Left lung (tissue), 4 donors: ENCODE measurements at regions not wholly inside any gene's neighbourhood (a gene's known extent, or its start where the extent isn't known, plus 50 kb on each side); places are given as distances from the start of the nearest gene placed in this dataset.

Source experiments
- ATAC-seq: fragments of 200-7000 bp; cut with Tn5 transposase; one replicate; pipeline ENCODE4 v1.9.1; 2020; ENCODE audit warnings: moderate library complexity
- DNase-seq, 4 donors: peaks; one replicate each; pipeline ENCODE4 v3.0.0-alpha.2; 2013 to 2020
- H3K27ac ChIP-seq, 2 donors: fragments of 200-600 bp; sonication (generic) in 1 of 2; one replicate each; pipeline versions ENCODE4 v1.5.0 to v1.8.0; 2020 to 2021
- H3K27me3 ChIP-seq, 2 donors: fragments of 200-600 bp; sonication (generic) in 1 of 2; one replicate each; pipeline versions ENCODE4 v1.5.0 to v1.8.0; 2020 to 2021
- H3K36me3 ChIP-seq, 2 donors: fragments of 200-600 bp; sonication (generic) in 1 of 2; one replicate each; pipeline versions ENCODE4 v1.5.0 to v1.8.0; 2020 to 2021
- H3K4me1 ChIP-seq, 2 donors: fragments of 200-600 bp; one replicate each; pipeline ENCODE4 v1.8.0; 2021
- H3K4me3 ChIP-seq, 2 donors: fragments of 200-600 bp; sonication (generic) in 1 of 2; one replicate each; pipeline versions ENCODE4 v1.5.0 to v1.8.0; 2020 to 2021; ENCODE audit warnings: mild to moderate bottlenecking in 1 of 2
- H3K9me3 ChIP-seq, 2 donors: fragments of 200-600 bp; sonication (generic) in 1 of 2; one replicate each; pipeline versions ENCODE4 v1.5.0 to v1.8.0; 2020 to 2021
- intact Hi-C, 2 donors: fragments of 100-400 bp; cut with DNase I; formaldehyde crosslinking; loops; one replicate each; pipeline versions ENCODE4 v1.11.2 to v1.14.2; 2022
- TF ChIP-seq, protein P1 (sequence below), 2 donors: fragments of 200-600 bp; sonication (generic) in 1 of 2; IDR thresholded peaks; one replicate each; pipeline versions ENCODE4 v1.5.0 to v1.8.0; 2021; ENCODE audit warnings: antibody characterized with exemption in 2 of 2
- donor health status: DM: no; HTN: yes; CAD: no.
- donor health status: DM: no; HTN: no; CAD: no.

DNA sequence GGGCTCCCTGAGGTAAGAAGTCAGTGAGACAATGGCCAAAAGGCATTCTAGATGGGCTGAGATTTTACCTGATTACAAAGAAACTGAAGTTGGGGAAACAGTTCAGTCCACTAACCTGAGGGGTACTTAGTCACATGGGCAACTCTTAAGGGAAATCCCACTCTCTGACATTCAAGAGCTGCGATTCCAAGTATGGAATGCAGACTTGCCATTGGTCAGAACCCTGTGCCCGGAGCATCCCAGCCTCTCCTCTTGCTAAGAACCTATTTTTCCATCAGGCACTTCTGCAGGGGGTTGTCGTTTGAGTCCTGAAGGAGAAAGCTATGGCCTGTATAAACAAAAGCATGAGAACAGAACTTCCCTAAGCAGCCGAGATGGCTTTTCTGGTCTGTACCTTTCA, 434.9 kb upstream of the DAB1 start:
- no peak overlapping the region for H3K4me3 ChIP-seq
- H3K36me3 ChIP-seq = no peaks in the 10 kb centered on the region
- H3K27me3 ChIP-seq = no peaks in the 10 kb centered on the region
- no peak overlapping the region for H3K27ac ChIP-seq
- intact Hi-C loops = no loop called here
- ATAC-seq (no peak), DNase-seq (no peak)
- no peaks in the 10 kb centered on the region for H3K4me1 ChIP-seq
- H3K9me3 ChIP-seq = no peaks in the 10 kb centered on the region
- TF ChIP-seq, protein P1, sequence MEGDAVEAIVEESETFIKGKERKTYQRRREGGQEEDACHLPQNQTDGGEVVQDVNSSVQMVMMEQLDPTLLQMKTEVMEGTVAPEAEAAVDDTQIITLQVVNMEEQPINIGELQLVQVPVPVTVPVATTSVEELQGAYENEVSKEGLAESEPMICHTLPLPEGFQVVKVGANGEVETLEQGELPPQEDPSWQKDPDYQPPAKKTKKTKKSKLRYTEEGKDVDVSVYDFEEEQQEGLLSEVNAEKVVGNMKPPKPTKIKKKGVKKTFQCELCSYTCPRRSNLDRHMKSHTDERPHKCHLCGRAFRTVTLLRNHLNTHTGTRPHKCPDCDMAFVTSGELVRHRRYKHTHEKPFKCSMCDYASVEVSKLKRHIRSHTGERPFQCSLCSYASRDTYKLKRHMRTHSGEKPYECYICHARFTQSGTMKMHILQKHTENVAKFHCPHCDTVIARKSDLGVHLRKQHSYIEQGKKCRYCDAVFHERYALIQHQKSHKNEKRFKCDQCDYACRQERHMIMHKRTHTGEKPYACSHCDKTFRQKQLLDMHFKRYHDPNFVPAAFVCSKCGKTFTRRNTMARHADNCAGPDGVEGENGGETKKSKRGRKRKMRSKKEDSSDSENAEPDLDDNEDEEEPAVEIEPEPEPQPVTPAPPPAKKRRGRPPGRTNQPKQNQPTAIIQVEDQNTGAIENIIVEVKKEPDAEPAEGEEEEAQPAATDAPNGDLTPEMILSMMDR (IDR thresholded peaks at IDR 0.05) = no peak

DNA sequence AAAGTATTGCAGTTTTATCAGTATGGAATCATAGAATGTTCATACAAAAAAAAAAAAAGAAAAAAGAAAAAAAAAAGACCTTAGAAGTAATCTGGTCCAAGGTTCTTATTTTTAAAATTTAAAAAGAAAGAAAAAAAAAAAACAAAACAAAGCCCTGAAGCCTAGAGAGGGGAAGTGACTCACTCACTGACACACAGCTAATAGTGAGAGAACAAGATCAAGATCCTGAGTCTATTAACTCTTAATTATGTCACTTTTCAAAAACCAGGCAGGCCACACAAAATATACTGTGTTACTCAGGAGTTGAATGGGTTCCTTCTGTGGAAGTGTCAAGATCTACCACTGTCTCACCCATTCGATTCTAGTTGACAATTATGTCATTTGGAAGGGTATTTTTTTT, 433.9 kb upstream of the DAB1 start:
- TF ChIP-seq, protein P1 (IDR thresholded peaks at IDR 0.05) = no peak
- ATAC-seq (no peak), DNase-seq (no peak)
- Histone ChIP-seq H3K4me3 (no peak overlapping the region), H3K27ac (no peak overlapping the region), H3K27me3 (no peaks in the 10 kb centered on the region), H3K36me3 (no peaks in the 10 kb centered on the region), H3K4me1 (no peaks in the 10 kb centered on the region), H3K9me3 (no peaks in the 10 kb centered on the region)
- intact Hi-C loops = no loop called here

DNA sequence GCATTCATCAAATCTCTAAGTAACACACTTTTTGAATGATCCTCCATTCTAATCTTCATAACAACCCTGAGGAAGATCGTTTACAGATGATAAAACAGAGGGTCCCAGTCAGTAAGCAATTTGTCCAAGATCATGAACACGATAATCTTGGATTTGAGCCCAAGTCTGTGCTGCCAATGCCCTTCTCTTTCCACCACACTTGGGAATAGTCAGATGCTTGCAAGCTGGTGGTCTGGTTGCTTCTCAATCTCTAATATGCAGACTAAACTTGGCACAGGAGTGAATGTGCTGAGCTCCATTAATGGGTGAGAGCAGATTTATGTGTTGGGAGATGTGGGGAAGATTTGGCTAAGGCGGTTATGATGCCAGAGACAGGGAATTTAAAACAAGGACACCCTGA, 430.6 kb upstream of the DAB1 start:
- Histone ChIP-seq H3K9me3 (no peaks in the 10 kb centered on the region), H3K4me1 (no peaks in the 10 kb centered on the region), H3K4me3 (no peak overlapping the region), H3K36me3 (no peaks in the 10 kb centered on the region), H3K27ac (no peak overlapping the region), H3K27me3 (no peaks in the 10 kb centered on the region)
- ATAC-seq (no peak), DNase-seq (peak in 2 of 4 donors; percentile 53 to 56)
- intact Hi-C loops = no loop called here
- TF ChIP-seq, protein P1 (IDR thresholded peaks at IDR 0.05) = no peak

DNA sequence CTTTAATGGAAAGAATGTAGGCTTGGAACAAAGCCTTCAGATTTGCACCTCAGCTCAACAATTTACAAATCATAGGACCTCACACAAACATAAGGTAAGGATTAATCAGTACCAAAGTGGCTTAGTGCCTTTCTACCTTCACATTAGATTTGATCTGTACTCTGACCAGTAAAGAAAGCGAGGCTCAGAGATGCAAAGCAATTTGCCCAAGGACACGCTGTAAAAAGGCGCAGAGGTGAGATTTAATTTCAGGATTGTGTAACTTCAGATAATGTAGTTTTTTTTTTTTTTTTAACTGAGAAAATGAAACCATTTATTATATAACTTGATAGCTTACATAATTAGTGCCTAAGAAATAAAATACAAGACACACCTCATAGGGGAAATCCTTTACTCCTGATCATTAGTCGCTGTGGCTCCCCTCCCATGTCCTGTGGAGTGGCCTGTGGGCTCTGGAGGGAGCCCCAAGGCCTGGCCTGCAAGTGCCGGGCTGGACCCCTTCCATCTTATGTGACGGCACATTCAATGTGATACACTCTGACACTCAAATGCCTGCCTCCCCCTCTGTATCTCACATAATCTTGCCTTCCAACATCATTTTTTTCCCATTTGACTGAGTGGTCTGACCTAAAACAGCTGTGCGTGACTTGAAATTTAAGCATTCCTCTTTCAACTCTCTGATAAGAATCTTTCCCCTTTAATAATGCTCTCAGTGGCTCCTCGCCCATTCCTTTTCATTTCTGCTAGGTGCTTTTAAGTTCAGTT, 426.5 kb upstream of the DAB1 start:
- Histone ChIP-seq H3K27ac (no peak overlapping the region), H3K9me3 (no peaks in the 10 kb centered on the region), H3K4me3 (no peak overlapping the region), H3K4me1 (no peaks in the 10 kb centered on the region), H3K27me3 (no peaks in the 10 kb centered on the region), H3K36me3 (no peaks in the 10 kb centered on the region)
- intact Hi-C loops = no loop called here
- DNase-seq (no peak), ATAC-seq (no peak)
- TF ChIP-seq, protein P1 (IDR thresholded peaks at IDR 0.05) = no peak

DNA sequence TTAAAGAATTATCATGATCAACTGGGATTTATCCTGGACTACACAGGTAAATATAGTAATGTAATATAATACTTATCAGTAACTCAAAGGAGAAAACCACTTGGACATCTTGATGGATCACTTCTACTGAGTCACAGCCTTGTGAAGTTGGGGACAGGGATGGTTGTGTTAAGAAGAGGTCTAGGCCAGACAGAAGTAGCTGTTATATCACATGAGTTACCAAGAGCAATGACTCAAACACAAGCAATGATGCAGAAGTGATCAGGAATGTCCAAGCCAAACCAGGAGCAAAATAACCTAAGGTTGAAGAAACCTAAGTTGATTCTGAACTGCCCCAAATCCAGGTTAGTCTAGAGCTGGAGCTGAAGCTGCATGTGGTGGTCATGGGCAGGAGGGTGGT, 424.5 kb upstream of the DAB1 start:
- Histone ChIP-seq H3K27ac (no peak overlapping the region), H3K4me1 (no peaks in the 10 kb centered on the region), H3K27me3 (no peaks in the 10 kb centered on the region), H3K36me3 (no peaks in the 10 kb centered on the region), H3K9me3 (no peaks in the 10 kb centered on the region), H3K4me3 (no peak overlapping the region)
- TF ChIP-seq, protein P1 (IDR thresholded peaks at IDR 0.05) = no peak
- intact Hi-C loops = no loop called here
- ATAC-seq = no peak
- no peak for DNase-seq
